Calu3 (cell line): ENCODE measurements at regions not wholly inside any gene's neighbourhood (a gene's known extent, or its start where the extent isn't known, plus 50 kb on each side); places are given as distances from the start of the nearest gene placed in this dataset.

ENCODE experiments used
- BruUV-seq: library from RNA; stranded (reverse); fragments of 400-500 nt; replicated peaks from 2 replicates; lab custom pipeline; 2021; lab: Mats Ljungman, UMichigan
- CTCF ChIA-PET: fragments of 300-600 bp; sonication (Branson Sonifier 250); formaldehyde crosslinking; loops from one replicate; lab custom pipeline; 2022; ENCODE audit warnings: antibody characterized with exemption; lab: Charles Lee
- DNase-seq: peaks from one replicate; pipeline ENCODE4 v3.0.0; 2022
- H3K27ac Mint-ChIP-seq: one replicate; pipeline ENCODE4 v1.8.0; 2022; ENCODE audit warnings: mixed read lengths; ENCODE audit not compliant: unreplicated experiment
- H3K27me3 Mint-ChIP-seq: one replicate; pipeline ENCODE4 v1.8.0; 2022; ENCODE audit warnings: mixed read lengths; ENCODE audit not compliant: unreplicated experiment
- H3K36me3 Mint-ChIP-seq: one replicate; pipeline ENCODE4 v1.8.0; 2022; ENCODE audit warnings: mild to moderate bottlenecking, moderate library complexity, mixed read lengths; ENCODE audit not compliant: insufficient read depth, unreplicated experiment
- H3K4me1 Mint-ChIP-seq: one replicate; pipeline ENCODE4 v1.8.0; 2022; ENCODE audit warnings: mild to moderate bottlenecking, low read depth, mixed read lengths; ENCODE audit not compliant: unreplicated experiment
- H3K4me3 Mint-ChIP-seq: one replicate; pipeline ENCODE4 v1.8.0; 2022; ENCODE audit warnings: mild to moderate bottlenecking, low read depth, moderate library complexity, mixed read lengths; ENCODE audit not compliant: unreplicated experiment
- H3K9me3 Mint-ChIP-seq: one replicate; pipeline ENCODE4 v1.8.0; 2022; ENCODE audit warnings: low read depth, mixed read lengths; ENCODE audit not compliant: unreplicated experiment
- intact Hi-C: fragments of 100-400 bp; cut with micrococcal nuclease; formaldehyde crosslinking; loops from one replicate; pipeline ENCODE4 v1.10.0; 2022; ENCODE audit not compliant: unreplicated experiment
- TF ChIP-seq, protein P1 (sequence below): fragments of 200-600 bp; IDR thresholded peaks from one replicate; pipeline ENCODE4 v1.8.0; 2022; ENCODE audit warnings: antibody characterized with exemption; ENCODE audit not compliant: unreplicated experiment

DNA sequence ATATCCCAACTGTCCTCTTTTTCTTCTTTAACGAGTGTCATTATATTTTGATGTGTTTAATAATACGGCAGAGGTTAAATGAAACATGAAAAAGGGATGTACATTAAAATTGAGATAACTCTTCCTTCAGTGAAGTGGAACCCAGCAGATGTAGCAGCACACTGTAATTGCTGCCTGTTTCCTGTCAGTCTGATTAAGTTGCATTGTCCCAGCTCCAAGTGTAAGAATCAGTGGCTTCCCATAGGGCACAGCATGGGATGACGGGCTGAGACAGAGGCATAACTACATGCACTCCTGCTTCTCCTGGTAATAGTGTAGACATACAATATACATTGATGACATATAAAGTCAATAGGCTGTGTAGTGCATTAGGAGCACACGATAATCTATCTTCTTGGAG lies 175.8 kb upstream of the TCF4 start:
- CTCF ChIA-PET: interaction anchor here (0.7 to 1.2 kb wide), 3 partner anchors 41 to 106 kb away, joined by 3 to 4 read pairs (median 3); no protein-coding TSS in a partner anchor
- no TSS peak for BruUV-seq
- no peaks in the 10 kb centered on the region for H3K27me3 Mint-ChIP-seq
- H3K9me3 Mint-ChIP-seq: no peaks in the 10 kb centered on the region
- no peak for DNase-seq
- no peaks in the 10 kb centered on the region for H3K36me3 Mint-ChIP-seq
- H3K4me3 Mint-ChIP-seq: no peak overlapping the region
- peak overlapping the region; percentile 15 for H3K27ac Mint-ChIP-seq
- TF ChIP-seq, protein P1, sequence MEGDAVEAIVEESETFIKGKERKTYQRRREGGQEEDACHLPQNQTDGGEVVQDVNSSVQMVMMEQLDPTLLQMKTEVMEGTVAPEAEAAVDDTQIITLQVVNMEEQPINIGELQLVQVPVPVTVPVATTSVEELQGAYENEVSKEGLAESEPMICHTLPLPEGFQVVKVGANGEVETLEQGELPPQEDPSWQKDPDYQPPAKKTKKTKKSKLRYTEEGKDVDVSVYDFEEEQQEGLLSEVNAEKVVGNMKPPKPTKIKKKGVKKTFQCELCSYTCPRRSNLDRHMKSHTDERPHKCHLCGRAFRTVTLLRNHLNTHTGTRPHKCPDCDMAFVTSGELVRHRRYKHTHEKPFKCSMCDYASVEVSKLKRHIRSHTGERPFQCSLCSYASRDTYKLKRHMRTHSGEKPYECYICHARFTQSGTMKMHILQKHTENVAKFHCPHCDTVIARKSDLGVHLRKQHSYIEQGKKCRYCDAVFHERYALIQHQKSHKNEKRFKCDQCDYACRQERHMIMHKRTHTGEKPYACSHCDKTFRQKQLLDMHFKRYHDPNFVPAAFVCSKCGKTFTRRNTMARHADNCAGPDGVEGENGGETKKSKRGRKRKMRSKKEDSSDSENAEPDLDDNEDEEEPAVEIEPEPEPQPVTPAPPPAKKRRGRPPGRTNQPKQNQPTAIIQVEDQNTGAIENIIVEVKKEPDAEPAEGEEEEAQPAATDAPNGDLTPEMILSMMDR: no peak
- intact Hi-C loops: no loop called here
- peaks cover 29% of the 10 kb centered on the region for H3K4me1 Mint-ChIP-seq

DNA sequence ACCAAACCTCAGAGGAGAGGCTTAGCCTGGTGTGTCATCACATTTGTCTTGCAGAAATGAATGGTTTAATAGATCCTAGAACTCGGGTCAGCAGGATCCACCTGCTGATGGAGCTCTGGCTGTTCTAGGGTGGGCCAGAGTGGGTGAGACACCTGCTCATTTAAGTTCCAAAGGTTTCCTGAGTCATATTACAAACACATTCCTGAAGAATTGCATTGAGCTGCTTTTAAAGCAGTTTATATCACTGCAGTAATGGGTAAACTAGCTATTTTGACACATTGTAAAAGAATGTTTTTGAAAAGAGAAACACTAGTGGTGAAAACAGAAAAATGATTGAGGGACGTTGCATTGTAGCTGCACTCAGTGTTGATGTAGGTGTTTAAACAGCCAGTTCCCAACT lies 175.3 kb upstream of the TCF4 start:
- intact Hi-C loops: no loop called here

DNA sequence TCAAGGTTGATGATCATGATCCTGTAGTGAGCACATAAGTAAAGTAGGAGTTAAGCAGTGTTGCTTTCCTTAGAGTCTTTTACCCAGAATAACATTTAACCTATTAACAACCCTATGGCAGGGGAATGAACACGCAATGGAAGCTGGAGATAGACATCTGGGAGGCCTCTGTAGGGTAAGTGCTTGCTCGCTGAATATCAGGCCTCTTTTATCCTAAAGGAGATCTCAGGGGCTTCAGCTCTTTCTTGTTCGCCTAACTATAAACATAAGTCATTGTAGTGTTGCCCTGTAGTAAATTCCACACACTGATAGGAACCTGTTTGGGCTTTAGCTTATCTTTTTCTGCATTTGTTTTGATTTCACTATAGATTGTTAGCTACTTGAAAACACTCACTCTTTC lies 174.4 kb upstream of the TCF4 start:
- Mint-ChIP-seq H3K9me3 (no peaks in the 10 kb centered on the region), H3K4me3 (no peak overlapping the region), H3K27me3 (no peaks in the 10 kb centered on the region), H3K4me1 (peaks cover 29% of the 10 kb centered on the region), H3K27ac (no peak overlapping the region), H3K36me3 (no peaks in the 10 kb centered on the region)
- BruUV-seq: no TSS peak
- intact Hi-C loops: no loop called here
- CTCF ChIA-PET: interaction anchor here (1.2 kb wide), 2 partner anchors 50 to 105 kb away, joined by 3 to 4 read pairs; no protein-coding TSS in a partner anchor
- no peak for DNase-seq
- TF ChIP-seq, protein P1: no peak

More for the DNA sequence above, 175.3 kb upstream of the TCF4 start:
- Mint-ChIP-seq H3K27me3 (no peaks in the 10 kb centered on the region), H3K4me1 (peaks cover 29% of the 10 kb centered on the region), H3K27ac (peak overlapping the region; percentile 15), H3K9me3 (no peaks in the 10 kb centered on the region), H3K36me3 (no peaks in the 10 kb centered on the region), H3K4me3 (no peak overlapping the region)
- CTCF ChIA-PET: interaction anchor here (0.7 to 1.2 kb wide), 3 partner anchors 41 to 106 kb away, joined by 3 to 4 read pairs (median 3); no protein-coding TSS in a partner anchor
- DNase-seq: peak; percentile 28
- BruUV-seq: no TSS peak
- TF ChIP-seq, protein P1: no peak

DNA sequence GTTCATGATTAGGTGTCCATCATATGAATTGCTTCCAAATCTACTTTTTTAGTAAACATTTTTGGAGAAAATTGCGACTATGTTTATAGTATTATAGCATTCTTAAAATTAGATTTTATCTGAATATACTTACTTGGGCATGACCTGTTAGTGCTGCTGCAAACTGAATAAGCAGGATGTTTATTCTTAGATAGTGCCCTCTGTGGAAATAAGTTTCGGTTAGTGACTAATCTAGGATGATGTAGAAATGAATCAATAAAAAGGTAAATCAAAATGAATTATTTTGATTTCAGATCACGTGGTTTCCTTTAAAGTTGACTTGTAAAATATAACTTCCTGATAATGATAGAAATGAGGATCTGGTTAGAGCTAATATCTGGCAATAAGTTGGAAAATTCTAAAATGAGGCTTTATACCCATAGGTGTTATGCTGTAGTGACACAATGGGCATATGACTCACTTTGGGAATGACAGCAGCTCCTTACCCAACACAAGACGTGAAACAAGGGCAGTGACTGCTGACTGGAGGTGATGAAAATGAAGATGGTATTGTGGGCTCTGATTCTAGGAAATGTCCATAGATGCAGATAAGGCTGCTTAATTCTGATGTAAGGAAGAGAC lies 165.8 kb upstream of the TCF4 start:
- BruUV-seq: no TSS peak
- peak; percentile 15 for DNase-seq
- Mint-ChIP-seq H3K27ac (peak overlapping the region; percentile 84), H3K27me3 (no peaks in the 10 kb centered on the region), H3K4me3 (peak overlapping the region; percentile 15), H3K9me3 (peaks cover 2% of the 10 kb centered on the region), H3K36me3 (peaks cover 6% of the 10 kb centered on the region), H3K4me1 (peaks cover 31% of the 10 kb centered on the region)
- CTCF ChIA-PET: interaction anchor here (0.6 kb wide), 1 partner anchor 17 kb away, joined by 4 read pairs; no protein-coding TSS in a partner anchor
- TF ChIP-seq, protein P1: no peak
- intact Hi-C loops: no loop called here
